ENCODE measurements at regions not wholly inside any gene's neighbourhood (a gene's known extent, or its start where the extent isn't known, plus 50 kb on each side); places are given as distances from the start of the nearest gene placed in this dataset.

- no peaks in the 10 kb centered on the region for H3K79me2 ChIP-seq (ENCODE audit: control insufficient read depth, insufficient read depth, low read length)
- H3K4me3 ChIP-seq (ENCODE audit: control insufficient read depth in 2 of 3, extremely low read depth in 1 of 3, insufficient read depth in 2 of 3, low read depth in 1 of 3, low read length in 3 of 3) = no peak overlapping the region
- H4K20me1 ChIP-seq (ENCODE audit: control insufficient read depth, extremely low read depth, insufficient read depth, low read length) = no peaks in the 10 kb centered on the region
- no peaks in the 10 kb centered on the region for H3K27me3 ChIP-seq (ENCODE audit: control insufficient read depth, extremely low read depth, insufficient read depth, low read length)
- peaks cover 7% of the 10 kb centered on the region for H3K4me1 ChIP-seq (ENCODE audit: control insufficient read depth, extremely low read depth, insufficient read depth, low read length)
- no peaks in the 10 kb centered on the region for H3K36me3 ChIP-seq (ENCODE audit: control insufficient read depth in 2 of 2, extremely low read depth in 1 of 2, insufficient read depth in 2 of 2, low read length in 2 of 2)
- no peak overlapping the region for H3K4me2 ChIP-seq (ENCODE audit: control insufficient read depth, extremely low read depth, insufficient read depth, low read depth, low read length)
- no peak overlapping the region for H2AFZ ChIP-seq (ENCODE audit: control insufficient read depth, low read length)
- TF ChIP-seq EZH2 (IDR thresholded peaks at IDR 0.05; ENCODE audit: low read length) = no peak
- TF ChIP-seq CTCF (optimal IDR thresholded peaks at IDR 0.05 in 1 of 3, IDR thresholded peaks at IDR 0.05 in 1 of 3, conservative IDR thresholded peaks at IDR 0.05 in 1 of 3; ENCODE audit: extremely low read depth in 1 of 3, insufficient read depth in 2 of 3, low read length in 3 of 3) = no peak
- no peaks in the 10 kb centered on the region for H3K9me3 ChIP-seq (ENCODE audit: control insufficient read depth, low read depth, low read length)
- no peak for FAIRE-seq
- dilution Hi-C loops (cut with MboI; ENCODE audit: extremely low pct_ligation_motif_present, low sequenced_read_pairs) = no loop called here
- no peak for DNase-seq (ENCODE audit: low read depth, low spot score)
- H3K9ac ChIP-seq (ENCODE audit: control insufficient read depth, extremely low read depth, insufficient read depth, low read length) = no peak overlapping the region
- no peaks in the 10 kb centered on the region for H3K9me1 ChIP-seq (ENCODE audit: control insufficient read depth, extremely low read depth, insufficient read depth, low read length)
- no peak overlapping the region for H3K27ac ChIP-seq (ENCODE audit: control insufficient read depth, insufficient read depth, low read length)
Measured at GRCh38 chr13:44810061-44810840, 179.0 kb downstream of the NUFIP1 start.

DNA sequence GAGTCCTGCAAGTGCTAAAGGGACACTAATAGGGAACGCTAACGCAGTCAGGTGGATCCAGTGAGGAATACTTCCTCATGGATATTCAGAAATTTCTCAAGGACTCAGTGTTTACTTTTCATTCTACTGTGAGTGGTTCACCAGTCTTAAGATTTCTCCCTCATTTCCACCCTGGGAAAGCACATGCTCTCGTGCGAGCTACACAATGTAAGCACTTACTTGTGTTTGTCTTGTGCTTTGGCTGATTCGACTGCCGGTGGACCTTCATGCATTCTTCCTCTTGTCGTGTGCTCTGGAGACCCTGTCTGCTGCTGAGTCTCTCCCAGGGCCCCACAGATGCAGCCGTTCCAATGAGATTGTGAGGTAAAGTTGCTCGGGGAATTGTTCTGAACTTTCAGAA, 180.1 kb downstream of the NUFIP1 start:
- no peak overlapping the region for H2AFZ ChIP-seq (ENCODE audit: control insufficient read depth, low read length)
- H3K79me2 ChIP-seq (ENCODE audit: control insufficient read depth, insufficient read depth, low read length) = no peaks in the 10 kb centered on the region
- dilution Hi-C loops (cut with MboI; ENCODE audit: extremely low pct_ligation_motif_present, low sequenced_read_pairs) = no loop called here
- TF ChIP-seq CTCF (optimal IDR thresholded peaks at IDR 0.05 in 1 of 3, IDR thresholded peaks at IDR 0.05 in 1 of 3, conservative IDR thresholded peaks at IDR 0.05 in 1 of 3; ENCODE audit: extremely low read depth in 1 of 3, insufficient read depth in 2 of 3, low read length in 3 of 3) (no peak), EZH2 (IDR thresholded peaks at IDR 0.05; ENCODE audit: low read length) (no peak)
- H3K27ac ChIP-seq (ENCODE audit: control insufficient read depth, insufficient read depth, low read length) = no peak overlapping the region
- H3K9me1 ChIP-seq (ENCODE audit: control insufficient read depth, extremely low read depth, insufficient read depth, low read length) = no peaks in the 10 kb centered on the region
- H3K36me3 ChIP-seq (ENCODE audit: control insufficient read depth in 2 of 2, extremely low read depth in 1 of 2, insufficient read depth in 2 of 2, low read length in 2 of 2) = no peaks in the 10 kb centered on the region
- no peaks in the 10 kb centered on the region for H4K20me1 ChIP-seq (ENCODE audit: control insufficient read depth, extremely low read depth, insufficient read depth, low read length)
- H3K9ac ChIP-seq (ENCODE audit: control insufficient read depth, extremely low read depth, insufficient read depth, low read length) = no peak overlapping the region
- no peak overlapping the region for H3K4me2 ChIP-seq (ENCODE audit: control insufficient read depth, extremely low read depth, insufficient read depth, low read depth, low read length)
- H3K27me3 ChIP-seq (ENCODE audit: control insufficient read depth, extremely low read depth, insufficient read depth, low read length) = no peaks in the 10 kb centered on the region
- no peaks in the 10 kb centered on the region for H3K9me3 ChIP-seq (ENCODE audit: control insufficient read depth, low read depth, low read length)
- no peaks in the 10 kb centered on the region for H3K4me1 ChIP-seq (ENCODE audit: control insufficient read depth, extremely low read depth, insufficient read depth, low read length)
- FAIRE-seq (no peak), DNase-seq (ENCODE audit: low read depth, low spot score) (no peak)
- no peak overlapping the region for H3K4me3 ChIP-seq (ENCODE audit: control insufficient read depth in 2 of 3, extremely low read depth in 1 of 3, insufficient read depth in 2 of 3, low read depth in 1 of 3, low read length in 3 of 3)

All from keratinocyte (primary cell).